ENCODE measurements at regions not wholly inside any gene's neighbourhood (a gene's known extent, or its start where the extent isn't known, plus 50 kb on each side); places are given as distances from the start of the nearest gene placed in this dataset.
A peak's percentile ranks its signal among the peaks of the same experiment; 100 is the strongest.
"Not testable (repeated sequence)": the region's sequence is repeated elsewhere in the genome, so short reads cannot be mapped to it uniquely, and the experiment has no call there.

DNA sequence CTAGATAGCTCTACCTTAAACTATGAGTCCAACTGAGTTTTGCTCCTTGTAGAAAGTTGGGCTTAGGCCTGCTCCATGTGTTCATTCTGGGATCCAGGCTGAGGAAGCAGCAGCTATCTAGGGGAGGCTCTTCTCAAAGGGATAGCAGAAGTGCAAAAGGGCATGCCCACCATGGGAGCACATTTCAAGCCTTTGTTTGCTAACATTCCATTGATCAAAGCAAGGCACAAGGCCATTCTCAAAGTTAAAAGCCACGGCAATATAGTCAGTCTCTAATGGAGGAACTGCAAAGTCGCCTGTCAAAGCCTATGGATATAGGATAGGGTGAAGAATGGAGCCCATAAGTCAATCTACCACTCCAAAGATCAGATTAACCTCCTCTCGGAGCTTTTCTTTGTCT is 488.1 kb upstream of the ARX start:
- DNase-seq, result no peak

DNA sequence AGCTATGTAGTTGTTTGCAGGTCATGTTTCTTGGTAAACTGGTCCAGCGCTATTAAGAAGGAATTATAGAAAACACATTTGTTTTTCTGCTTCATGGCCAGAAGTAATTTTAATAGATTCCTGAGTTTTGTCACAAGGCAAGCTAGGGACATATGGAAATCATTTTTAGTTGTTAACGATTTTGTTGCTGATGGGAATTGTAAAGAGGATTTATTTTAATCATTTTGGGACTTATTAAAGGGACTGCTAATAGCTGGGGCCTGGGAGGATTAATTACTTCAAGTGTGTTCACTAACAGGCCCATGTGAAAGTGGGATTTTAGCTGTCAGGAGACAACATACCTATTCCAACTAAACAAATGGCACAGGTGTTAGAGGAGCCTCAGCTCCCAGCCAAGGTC is 492.0 kb upstream of the ARX start:
- no peak for DNase-seq

DNA sequence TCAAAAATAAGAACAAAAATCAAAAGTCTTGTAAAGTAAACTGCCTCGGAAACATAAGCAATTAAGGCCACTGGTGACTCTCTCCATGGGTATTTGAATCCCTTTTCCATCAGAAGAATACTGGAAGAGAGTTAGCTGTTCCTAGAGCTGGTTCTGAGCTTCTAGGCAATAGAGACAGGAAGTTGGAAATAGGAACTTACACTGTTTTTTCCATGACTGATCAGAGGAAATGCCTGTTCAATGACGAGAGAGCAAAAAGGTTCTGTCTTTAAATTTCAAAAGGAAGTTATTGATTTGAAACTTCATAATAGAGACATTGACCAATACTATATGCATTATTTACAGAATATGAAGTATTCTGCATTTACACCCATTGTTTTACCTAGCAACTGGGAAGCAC is 503.5 kb upstream of the ARX start:
- DNase-seq, result no peak

DNA sequence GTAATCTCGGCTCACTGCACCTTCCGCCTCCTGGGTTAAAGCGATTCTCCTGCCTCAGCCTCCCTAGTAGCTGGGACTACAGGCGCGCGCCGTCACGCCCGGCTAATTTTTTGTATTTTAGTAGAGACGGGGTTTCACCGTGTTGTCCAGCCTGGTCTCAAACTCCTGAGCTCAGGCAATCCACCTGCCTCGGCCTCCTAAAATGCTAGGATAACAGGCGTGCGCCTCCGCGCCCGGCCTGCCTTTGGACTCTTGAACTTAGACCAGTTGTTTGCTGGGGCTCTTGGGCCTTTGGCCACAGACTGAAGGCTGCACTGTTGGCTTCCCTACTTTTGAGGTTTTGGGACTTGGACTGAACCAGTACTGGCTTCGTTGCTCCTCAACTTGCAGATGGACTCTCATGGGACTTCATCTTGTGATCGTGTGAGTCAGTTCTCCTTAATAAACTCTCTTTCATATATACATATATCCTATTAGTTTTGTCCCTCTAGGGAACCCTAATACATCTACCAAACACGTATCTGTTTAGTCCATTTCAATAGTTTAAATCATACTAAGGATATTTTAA is 506.8 kb upstream of the ARX start:
- DNase-seq, result not testable (repeated sequence)

DNA sequence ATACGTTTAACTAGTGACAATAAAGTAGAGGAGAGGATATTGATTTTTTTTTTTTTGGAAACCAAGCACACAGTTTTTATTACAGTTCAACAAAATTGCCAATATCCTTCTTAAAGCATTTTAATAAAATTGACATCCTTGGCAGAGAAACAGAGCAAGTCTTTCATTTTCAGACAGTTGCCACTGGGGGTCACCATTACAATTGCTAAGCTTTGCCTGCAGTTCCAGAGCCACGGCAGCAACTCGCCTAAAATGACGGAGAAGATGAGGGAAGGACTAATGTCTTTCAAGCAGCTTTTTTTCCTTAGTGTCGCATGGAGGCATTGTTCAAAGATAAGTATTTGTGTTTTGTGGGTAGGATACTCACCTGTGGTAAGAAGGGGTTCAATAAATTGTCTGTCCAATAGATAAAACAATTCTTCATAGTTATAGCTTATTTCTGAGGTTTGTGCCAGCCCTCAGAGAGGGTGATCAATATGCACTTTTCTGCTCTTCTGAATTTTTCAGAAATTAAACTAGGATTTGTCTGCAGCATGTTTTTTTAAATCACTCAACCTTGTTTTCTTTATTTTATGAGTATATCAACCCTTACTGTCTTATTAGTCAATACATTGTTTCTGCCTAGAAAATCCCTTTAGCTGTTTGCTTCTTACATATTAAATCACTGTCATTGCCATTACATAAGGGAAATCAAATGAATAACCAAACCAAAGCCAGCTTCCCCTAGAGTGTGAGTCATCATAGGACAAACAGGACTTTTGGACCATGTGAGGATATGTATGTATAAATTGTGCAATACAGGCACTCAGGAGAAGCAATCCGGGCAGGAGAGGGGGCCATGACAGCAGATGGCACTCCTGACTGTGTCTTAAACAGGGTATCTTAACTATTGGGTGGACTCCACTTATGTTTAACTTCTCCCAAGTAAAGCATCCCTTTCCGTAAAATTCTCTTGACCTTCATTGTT is 508.1 kb upstream of the ARX start:
- peak; percentile 58 for DNase-seq

DNA sequence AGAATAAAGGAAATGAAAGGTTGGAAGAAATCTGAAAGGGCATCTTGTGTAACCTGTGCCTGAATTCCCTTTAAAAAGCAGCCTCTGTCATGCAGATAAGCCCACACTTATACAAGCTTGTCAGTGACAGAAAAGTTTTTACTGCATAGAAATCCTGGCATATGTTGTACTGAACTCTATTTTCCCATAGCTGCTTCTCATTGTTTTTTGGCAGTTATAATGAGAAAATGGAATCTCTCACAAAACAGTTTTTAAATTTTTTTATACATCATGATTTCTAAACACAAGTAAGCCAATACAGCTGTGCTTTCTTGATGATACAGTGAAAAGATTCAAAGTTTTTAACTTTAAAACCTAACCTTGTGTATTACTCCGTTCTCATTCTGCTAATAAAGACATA is 511.4 kb upstream of the ARX start:
- DNase-seq, result no peak

DNA sequence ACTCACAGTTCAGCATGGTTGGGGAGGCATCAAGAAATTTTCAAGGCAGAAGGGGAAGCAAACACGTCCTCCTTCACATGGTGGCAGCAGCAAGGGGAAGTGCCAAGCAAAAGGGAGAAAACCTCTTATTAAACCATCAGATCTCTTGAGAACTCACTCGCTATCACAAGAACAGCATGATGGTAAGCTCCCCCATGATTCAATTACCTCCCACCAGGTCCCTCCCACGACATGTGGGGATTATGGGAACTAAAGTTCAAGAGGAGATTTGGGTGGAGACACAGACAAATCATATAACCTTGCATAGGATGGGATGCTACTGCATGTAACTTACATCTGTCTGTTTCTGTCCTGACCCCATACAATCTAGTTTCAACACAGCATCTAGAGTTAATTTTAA is 511.8 kb upstream of the ARX start:
- DNase-seq, result no peak

DNA sequence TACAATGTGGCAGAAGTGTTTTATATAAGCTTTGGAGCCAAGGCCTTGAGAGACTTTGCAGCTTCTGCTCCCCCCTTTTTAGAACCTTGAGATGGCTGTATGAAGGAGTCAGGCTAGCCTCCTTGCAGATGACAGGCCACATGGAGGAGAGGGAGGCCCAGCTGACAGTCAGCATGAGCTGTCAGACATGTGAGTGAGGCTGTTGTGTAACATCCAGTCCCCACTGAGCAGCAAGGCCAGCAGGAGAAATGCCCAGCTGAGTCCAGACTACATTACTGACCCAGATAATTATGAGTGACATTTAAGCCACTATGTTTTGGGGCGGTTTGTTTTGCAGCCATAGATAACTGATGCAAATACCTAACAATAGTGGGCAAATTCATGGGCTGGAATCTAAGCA is 515.3 kb upstream of the ARX start:
- no peak for DNase-seq

DNA sequence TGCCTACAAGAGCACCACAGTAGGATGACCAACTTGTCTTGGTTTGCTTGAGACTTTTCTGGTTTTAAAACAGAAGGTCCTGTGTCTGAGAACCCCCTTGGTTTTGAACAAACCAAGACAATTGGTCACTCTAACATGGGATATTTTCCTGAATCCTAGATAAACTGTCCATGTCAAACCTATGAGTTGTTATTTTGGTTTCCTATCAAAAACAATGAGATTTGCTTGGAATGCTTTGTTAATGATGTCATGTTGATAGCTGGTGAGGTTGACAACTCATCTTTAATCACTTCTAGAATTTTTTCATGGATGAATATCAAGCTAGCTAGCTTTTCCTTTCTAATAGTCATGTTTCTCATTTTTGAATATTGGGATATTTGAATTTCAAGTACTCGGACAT is 518.3 kb upstream of the ARX start:
- DNase-seq, result no peak

DNA sequence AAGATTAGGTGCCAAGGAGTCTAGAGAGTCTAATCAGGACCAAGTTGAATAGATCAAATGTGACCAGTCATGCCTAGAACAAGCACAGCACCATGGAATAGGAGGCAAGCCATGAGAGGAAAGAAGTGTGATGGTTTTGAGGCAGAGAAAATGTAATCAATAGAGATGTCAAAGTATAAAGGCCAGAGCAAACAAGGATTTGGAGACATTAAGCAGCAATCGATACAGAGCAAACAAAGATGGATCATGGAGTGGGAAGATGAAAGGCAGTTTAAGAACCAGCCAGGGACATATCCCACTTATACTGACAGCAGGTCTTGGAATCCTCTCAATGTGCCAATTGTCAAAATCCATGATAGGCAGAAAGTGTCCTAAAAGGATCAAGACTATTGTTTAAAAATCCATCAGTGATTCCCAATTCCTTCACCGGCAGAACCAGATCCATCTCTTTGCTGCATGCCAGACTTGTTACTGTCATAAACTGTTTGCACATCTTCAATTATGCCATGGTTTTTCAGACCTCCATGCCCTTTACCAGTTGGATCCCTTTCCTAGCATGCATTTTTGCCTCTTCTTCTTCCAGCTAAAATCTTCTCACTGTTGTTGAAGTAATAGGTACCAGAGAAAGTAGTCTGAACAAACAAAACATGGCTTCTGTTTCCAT is 520.7 kb upstream of the ARX start:
- no peak for DNase-seq

DNA sequence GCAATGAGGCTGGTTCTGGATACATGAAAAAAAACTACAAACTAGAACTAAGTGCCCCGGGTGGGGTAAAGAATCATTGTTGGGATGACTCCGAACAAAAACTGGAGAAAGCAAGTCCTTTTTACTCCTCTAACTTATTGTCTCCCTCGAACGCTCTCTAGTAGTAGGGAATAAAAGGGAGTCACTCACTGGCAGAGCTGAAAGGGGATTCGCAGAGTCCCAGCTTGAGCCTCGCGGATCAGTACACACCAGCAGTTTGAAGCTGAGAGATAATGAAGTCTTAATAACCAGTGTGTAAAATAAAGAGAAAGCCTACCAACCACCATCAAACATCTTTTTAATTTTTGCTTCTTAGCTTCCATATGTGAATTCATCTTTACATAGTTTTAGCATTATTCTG is 521.9 kb upstream of the ARX start:
- DNase-seq, result no peak

DNA sequence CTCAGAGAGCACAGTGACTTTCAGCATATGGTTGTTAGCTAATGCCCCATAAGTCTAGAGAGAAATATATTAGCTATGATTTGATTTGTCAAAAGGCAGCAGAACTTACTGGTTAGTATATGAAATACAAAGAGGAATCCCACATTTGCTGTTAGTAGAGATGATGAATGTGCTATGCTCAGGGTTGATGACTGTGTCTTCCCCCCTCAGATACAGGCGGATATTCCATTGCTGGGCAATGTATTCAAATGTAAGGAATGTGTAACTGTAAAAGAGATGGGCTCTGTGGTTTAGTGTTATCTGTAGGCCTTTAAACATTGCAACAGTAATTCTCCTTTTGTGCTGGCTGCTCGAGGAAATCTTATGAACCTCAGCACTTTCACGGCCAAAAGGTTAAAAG is 528.9 kb upstream of the ARX start:
- no peak for DNase-seq

DNA sequence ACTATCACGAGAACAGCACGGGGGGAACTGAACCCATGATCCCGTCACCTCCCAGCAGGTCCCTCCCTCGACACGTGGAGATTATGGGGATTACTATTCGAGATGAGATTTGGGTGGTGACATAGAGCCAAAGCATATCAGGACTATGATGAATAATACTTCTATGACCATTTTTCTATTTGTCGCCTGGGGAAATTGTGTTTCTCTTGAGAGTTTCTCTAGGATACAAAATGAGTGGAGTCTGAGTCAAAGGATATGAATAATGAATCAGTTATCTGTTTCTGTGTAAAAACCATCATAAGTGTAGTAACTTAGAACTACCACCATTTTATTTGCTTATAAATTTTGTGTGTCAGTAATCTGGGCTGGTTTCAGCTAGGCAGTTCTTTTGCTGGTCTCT is 533.0 kb upstream of the ARX start:
- DNase-seq, result no peak

DNA sequence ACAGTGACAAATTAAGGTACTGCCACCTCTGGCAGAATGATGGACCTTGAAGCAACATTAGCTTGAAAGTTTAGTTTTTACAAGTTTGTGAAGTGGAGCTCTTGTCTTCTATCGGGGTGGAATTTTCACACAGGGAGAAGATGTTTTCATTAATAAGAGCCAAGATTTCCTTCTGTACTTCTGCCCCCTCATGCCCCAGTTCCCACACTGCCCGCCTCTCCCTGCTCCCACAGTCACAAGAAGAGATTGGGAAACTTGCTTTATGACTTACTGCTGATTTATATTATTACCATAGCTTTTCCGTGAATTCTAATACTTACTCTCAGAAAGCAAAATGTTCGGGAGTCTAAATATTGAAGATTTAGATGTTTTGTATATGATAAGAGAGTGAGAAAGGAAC is 539.8 kb upstream of the ARX start:
- no peak for DNase-seq

DNA sequence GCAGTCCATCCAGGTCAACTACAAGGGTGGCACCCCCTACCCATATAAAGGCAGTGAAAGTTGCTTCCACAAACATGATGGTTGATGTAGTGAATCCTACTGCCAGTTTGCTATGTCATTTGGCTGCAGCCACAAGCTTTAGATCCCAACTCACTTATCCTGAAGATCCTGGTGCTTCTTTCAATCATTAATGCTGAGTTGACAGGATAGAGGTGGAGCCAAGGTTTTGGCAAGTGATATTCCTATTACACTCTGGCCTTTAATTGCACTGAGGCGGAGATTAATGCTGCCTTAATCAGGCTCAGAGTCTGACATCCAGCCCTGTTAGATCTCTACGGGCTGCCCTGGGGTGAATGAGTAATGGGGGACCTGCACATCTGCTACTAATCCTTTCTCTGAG is 542.4 kb upstream of the ARX start:
- DNase-seq, result no peak

DNA sequence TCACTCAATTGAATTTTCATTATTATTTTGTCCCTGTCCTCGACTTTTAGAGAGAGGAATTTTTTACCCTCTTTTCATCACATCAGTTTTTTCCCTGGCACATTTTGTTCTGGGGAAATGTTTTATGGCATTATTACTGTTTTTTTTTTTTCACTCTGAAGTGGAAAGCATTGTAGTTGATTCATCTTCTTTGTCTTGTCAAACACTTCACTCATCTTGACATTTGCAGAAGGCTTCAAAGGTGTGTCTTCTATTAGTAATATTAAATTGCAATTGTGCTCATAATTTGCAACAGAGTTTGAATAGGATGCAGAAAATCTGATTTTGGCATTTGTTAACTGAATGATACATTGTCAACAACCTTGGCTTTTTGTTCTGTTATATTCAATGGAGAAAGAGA is 545.4 kb upstream of the ARX start:
- no peak for DNase-seq

DNA sequence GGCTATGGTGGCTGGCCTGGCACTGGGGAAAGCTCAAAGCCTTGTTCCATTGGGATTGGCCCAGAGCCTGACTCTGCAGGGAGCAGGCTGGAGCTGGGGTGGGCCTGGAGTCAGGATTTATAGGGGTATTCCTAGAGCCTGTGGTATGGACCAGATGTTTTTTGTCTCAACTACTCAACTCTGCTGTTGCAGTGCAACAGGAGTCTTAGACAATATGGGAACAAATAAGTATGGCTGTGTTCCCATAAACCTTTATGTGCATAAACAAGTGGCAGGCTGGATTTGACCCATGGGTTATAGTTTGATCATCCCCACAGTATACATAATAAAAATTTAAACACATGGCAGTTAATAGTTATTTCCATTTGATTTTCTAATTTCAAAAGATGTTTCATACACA is 557.9 kb upstream of the ARX start:
- DNase-seq, result no peak

DNA sequence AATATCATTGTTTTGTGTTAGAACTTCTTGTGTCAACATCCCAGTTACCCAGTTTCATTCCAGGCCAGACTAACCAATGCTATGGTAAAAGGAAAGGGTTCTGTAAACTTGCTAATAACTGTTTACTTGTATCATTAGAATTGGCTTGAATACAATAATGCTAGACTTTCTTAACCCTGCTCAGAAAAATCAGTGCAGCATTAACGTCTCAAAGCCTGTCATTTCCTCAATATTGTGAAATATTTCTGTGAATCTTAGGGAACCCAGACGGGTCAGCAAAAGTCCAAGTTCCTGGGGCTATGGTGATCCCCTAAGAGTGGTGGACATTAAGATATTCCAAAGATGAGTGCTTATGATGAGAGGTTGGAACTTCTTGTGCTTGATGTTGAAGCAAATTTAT is 541.2 kb upstream of the MAGEB18 start:
- DNase-seq, result no peak

DNA sequence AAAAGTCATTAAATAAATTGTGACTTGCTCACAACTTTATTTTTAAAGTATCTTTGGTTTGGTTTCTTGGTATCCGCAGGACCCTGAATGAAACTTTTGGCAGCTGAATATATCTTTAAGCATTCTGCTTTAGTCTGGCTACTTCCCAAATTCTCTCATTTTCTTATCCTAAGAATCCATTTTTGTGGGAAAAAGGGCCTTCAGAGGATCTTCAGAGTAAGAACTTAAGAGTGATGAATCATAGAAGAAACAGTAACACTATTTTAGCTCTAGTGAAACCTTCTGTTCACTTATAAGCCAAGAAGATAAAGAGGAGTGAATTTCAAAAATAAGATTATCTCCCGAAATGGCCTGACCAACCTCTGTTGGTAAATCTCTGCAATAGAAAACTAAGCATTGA is 540.6 kb upstream of the MAGEB18 start:
- no peak for DNase-seq

DNA sequence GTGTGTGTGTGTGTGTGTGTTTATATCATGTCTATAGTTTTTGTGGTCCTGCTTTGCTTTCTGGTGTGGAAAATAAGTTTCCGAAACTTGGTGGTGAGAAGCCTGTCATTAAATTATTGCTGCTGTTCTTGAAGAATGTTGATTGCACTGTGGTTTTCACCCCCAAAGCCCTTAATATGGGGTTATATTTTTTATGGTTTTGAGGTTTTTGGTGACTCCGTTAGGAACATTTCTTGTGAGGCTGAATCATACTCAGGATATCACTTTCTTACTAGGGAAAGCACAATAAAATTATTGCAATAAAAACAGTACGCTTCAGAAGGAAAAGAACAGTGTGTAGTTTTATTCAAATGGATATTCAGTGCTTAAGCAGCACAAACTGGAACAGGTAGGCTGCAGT is 539.1 kb upstream of the MAGEB18 start:
- DNase-seq, result no peak

DNA sequence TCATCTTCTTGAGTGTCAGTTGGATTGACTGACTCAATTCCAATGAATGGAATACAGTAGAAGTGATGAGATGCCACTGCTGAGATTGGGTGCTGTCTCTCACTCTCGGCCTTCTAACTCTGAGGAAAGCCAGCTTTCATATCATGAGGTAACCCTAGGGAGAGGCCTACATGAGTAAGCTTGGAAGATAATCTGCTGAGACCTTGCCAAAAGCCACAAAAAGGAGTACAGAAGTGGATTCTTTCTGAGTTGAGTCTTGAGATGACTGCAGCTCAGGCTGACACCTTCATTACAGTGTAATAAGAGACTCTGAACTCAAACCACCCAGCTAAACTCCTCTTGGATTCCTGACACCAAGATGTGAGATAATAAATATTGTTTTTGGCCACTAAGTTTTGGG is 537.4 kb upstream of the MAGEB18 start:
- no peak for DNase-seq

DNA sequence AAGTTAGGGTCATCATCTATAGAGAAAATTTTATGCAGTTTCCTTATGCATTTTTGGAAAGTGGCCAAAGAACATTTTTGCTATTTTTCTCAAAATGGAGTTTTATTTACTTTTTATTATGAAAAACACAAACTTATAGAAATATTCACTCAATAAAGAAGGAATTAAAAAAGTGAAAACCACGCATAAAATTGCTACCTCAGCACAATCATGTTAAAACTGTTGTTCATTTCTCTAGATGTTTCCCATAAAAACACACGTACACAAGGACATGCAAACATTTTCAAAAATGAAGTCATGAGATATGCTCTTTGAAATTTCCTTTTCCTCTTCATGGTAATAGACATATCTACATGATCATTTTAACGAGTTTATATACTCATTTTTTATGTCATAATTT is 536.8 kb upstream of the MAGEB18 start:
- no peak for DNase-seq

DNA sequence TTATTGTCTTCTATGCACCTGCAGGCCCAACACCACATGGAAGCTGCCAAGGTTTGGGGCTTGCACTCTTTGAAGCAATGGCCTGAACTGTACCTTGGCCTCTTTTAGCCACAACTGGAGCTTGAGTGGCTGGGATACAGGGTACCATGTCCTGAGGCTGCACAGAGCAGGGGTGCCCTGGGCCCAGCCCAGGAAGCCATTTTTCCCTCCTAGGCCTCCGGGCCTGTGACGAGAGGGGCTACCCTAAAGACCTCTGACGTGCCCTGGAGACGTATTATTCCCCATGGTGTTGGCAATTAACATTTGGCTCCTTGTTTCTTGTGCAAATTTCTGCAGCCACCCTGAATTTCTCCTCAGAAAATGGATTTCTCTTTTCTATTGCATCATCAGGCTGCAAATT is 519.9 kb upstream of the MAGEB18 start:
- DNase-seq, result no peak

DNA sequence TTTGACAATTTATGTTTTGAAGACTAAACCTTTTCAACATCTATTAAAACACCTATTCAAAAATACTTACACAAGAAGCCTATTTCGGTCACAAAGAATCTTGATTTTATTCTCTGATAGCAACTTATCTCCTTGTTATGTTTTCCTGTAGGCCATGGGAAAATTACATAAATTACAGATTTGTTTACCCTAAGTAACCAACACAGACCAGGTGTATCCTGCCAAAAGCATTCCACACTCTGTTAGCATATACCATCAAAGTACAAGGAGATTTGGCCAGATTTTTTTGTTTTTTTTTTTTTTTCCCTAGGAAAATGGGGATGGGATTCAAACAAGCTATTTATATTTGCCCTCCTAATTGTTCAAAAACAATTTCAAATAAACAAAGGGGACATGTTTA is 497.9 kb upstream of the MAGEB18 start:
- DNase-seq, result no peak
